CD4-positive, alpha-beta T cell treated with Interleukin-15 for 4 hours (primary cell): ENCODE measurements at regions not wholly inside any gene's neighbourhood (a gene's known extent, or its start where the extent isn't known, plus 50 kb on each side); places are given as distances from the start of the nearest gene placed in this dataset.
"Not testable (repeated sequence)": the region's sequence is repeated elsewhere in the genome, so short reads cannot be mapped to it uniquely, and the experiment has no call there.

Experiments used
- DNase-seq: peaks from one replicate; pipeline ENCODE4 v3.0.0-alpha.2; 2020; ENCODE audit warnings: low spot score

- DNase-seq: no peak
Measured at GRCh38 chr4:140246216-140246615, 92.2 kb upstream of the MAML3 start.

- DNase-seq: no peak
Measured at GRCh38 chr4:140244328-140244727, 90.3 kb upstream of the MAML3 start.

GRCh38 chr4:140243278-140243753, 89.3 kb upstream of the MAML3 start:
- no peak for DNase-seq

GRCh38 chr4:140242357-140243277, 88.6 kb upstream of the MAML3 start:
- no peak for DNase-seq

- no peak for DNase-seq
Measured at GRCh38 chr4:140240237-140240636, 86.3 kb upstream of the MAML3 start.

GRCh38 chr4:140239311-140239710, 85.3 kb upstream of the MAML3 start:
- no peak for DNase-seq

- DNase-seq: no peak
Measured at GRCh38 chr4:140238351-140239056, 84.5 kb upstream of the MAML3 start.

GRCh38 chr4:140237616-140238350, 83.8 kb upstream of the MAML3 start:
- no peak for DNase-seq

- no peak for DNase-seq
Measured at GRCh38 chr4:140236654-140237169, 82.7 kb upstream of the MAML3 start.

GRCh38 chr4:140234697-140235060, 80.7 kb upstream of the MAML3 start:
- no peak for DNase-seq

- no peak for DNase-seq
Measured at GRCh38 chr4:140233791-140234696, 80.1 kb upstream of the MAML3 start.

- DNase-seq: no peak
Measured at GRCh38 chr4:140229881-140230280, 75.9 kb upstream of the MAML3 start.

- DNase-seq: no peak
Measured at GRCh38 chr4:140227286-140227685, 73.3 kb upstream of the MAML3 start.

- no peak for DNase-seq
Measured at GRCh38 chr4:140223056-140223810, 69.2 kb upstream of the MAML3 start.

GRCh38 chr4:140222171-140222570, 68.2 kb upstream of the MAML3 start:
- no peak for DNase-seq

GRCh38 chr4:140220058-140220457, 66.1 kb upstream of the MAML3 start:
- DNase-seq: no peak

GRCh38 chr4:140219567-140219966, 65.6 kb upstream of the MAML3 start:
- DNase-seq: no peak

GRCh38 chr4:140219070-140219469, 65.1 kb upstream of the MAML3 start:
- DNase-seq: not testable (repeated sequence)

GRCh38 chr4:140213749-140214148, 59.8 kb upstream of the MAML3 start:
- no peak for DNase-seq

- DNase-seq: no peak
Measured at GRCh38 chr4:140213116-140213515, 59.1 kb upstream of the MAML3 start.
